Esophagus muscularis mucosa (tissue), 4 donors: ENCODE measurements at regions not wholly inside any gene's neighbourhood (a gene's known extent, or its start where the extent isn't known, plus 50 kb on each side); places are given as distances from the start of the nearest gene placed in this dataset.

Source experiments
- EP300 ChIP-seq: sonication (generic); formaldehyde crosslinking; IDR thresholded peaks from one replicate; pipeline ENCODE4 v1.6.1; 2017; ENCODE audit warnings: antibody characterized with exemption
- POLR2A ChIP-seq: fragments of 450-650 bp; IDR thresholded peaks from one replicate; pipeline ENCODE4 v1.6.1; 2017; ENCODE audit warnings: antibody characterized with exemption, moderate library complexity, mild to moderate bottlenecking, low read depth
- TF ChIP-seq, protein P1 (sequence below), 3 experiments: fragments of 200-600 bp in 2 of 3; fragments of 450-650 bp in 1 of 3; sonication (generic) in 2 of 3; IDR thresholded peaks; one replicate each; pipeline ENCODE4 v1.5.1; 2017 to 2019; ENCODE audit warnings: antibody characterized with exemption in 3 of 3, mild to moderate bottlenecking in 2 of 3, moderate library complexity in 1 of 3

DNA sequence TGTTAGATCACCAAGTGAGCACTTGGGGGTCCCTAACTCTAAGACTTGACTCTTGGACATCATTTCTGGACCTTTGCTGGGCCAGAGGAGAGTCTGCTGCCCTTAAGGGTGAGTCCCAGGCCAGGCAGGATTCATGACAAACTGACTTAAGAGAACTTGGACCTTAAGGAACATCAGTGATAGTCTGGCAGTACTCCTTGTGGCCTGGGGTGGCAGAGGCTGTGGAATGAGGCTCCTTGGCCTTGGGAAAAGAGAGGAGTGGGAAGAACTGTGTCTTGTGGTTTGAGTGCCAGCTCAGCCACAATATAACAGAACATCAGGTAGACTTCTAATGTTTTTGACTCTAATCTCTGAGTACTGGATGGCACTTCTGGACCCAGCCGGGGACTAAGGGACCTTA is 478.7 kb downstream of the MEI4 start:
- TF ChIP-seq POLR2A = no peak
- TF ChIP-seq, protein P1, sequence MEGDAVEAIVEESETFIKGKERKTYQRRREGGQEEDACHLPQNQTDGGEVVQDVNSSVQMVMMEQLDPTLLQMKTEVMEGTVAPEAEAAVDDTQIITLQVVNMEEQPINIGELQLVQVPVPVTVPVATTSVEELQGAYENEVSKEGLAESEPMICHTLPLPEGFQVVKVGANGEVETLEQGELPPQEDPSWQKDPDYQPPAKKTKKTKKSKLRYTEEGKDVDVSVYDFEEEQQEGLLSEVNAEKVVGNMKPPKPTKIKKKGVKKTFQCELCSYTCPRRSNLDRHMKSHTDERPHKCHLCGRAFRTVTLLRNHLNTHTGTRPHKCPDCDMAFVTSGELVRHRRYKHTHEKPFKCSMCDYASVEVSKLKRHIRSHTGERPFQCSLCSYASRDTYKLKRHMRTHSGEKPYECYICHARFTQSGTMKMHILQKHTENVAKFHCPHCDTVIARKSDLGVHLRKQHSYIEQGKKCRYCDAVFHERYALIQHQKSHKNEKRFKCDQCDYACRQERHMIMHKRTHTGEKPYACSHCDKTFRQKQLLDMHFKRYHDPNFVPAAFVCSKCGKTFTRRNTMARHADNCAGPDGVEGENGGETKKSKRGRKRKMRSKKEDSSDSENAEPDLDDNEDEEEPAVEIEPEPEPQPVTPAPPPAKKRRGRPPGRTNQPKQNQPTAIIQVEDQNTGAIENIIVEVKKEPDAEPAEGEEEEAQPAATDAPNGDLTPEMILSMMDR (IDR thresholded peaks at IDR 0.05) = no peak
- no peak for TF ChIP-seq EP300
